HuH-7.5 (cell line): ENCODE measurements at regions not wholly inside any gene's neighbourhood (a gene's known extent, or its start where the extent isn't known, plus 50 kb on each side); places are given as distances from the start of the nearest gene placed in this dataset.

Experiments used
- DNase-seq: peaks from one replicate; pipeline ENCODE4 v3.0.0; 2011; ENCODE audit warnings: low spot score

DNA sequence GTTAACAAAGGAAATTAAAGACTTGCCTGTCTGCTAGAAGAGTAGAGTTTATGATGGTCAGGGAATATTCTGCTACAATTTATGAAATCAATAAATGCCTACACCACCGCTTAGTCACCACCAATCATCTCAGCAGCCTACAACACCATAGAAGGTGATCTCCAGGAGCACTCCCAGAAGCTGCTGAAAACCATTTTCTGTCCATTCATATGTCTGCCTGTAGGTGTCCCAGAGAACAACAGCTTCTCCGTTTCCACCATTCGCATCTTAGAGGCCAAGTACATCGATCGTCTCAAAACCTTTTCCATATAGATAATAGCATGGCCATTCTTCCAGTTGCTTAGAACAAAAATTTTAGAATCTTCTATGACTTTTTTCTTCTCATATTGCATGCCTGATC is 303.4 kb downstream of the KCNC2 start:
- no peak for DNase-seq

DNA sequence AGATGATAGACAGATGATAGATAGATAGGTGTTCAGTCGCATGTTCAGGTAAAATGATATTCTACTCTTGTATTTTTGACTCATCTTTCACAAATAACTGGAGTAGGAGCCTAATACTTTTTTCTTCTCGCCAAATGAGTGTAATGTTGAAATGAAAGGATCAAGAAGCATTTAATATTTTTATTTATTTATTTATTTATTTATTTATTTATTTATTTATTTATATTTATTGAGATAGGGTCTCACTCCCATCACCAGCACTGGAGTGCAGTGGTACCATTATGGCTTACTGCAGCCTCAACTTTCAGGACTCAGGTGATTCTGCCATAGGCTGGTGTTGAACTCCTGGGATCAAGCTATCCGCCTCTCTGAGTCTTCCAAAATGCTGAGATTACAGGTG is 298.8 kb downstream of the KCNC2 start:
- no peak for DNase-seq

DNA sequence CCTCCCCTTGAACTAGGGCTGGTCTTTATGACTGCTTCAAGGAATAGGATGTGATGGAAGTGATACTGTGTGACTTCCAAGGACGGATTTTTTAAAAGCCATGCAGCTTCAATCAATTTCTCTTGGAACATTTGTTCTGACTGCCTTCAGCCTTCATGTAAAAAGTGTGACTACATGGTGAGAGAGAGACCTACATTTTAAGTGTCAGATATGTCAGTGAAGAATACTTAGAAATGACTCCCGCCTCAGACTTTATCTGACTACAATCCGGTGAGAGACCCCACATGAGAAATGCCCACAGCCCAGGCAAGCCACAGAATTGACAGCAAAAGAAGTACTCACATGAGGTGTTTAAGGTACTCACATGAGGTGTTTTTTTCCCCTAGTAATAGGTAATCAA is 295.3 kb downstream of the KCNC2 start:
- DNase-seq = no peak

DNA sequence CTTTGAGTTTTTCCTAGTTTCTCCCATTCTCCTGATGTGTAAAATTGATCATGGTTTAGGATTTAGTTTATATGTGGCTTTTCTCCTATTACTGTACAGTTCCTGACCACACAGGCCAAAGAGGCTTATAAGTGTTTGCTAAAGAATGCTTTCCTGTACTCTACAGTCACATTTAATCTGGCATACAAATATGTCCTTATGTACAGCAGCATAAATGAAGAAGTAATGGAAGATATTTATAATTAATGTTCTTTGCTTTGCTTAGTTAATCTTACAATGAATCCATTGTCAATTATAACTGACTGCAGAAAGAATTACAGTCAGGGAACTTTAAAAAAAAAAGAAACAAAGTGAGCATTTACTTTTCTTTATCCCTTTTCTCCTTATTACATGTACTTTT is 293.9 kb downstream of the KCNC2 start:
- no peak for DNase-seq

DNA sequence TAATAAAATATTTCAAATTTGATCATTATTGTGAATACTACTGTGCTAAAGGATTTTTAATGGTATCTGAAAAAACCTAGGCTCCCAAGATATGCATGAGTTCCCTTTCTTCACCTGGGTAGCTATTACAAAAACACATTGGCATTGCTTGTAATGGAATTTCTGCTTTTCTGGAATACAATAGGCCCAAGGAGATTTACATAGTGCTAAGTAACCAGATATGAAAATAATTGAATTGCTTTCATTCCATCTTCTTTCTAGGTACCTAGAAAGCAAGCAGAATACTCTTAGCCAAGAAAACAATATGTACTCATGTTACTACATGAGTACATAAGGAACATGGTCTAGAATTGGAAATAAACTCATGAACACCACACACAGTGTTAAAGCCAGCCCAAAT is 291.9 kb downstream of the KCNC2 start:
- no peak for DNase-seq

DNA sequence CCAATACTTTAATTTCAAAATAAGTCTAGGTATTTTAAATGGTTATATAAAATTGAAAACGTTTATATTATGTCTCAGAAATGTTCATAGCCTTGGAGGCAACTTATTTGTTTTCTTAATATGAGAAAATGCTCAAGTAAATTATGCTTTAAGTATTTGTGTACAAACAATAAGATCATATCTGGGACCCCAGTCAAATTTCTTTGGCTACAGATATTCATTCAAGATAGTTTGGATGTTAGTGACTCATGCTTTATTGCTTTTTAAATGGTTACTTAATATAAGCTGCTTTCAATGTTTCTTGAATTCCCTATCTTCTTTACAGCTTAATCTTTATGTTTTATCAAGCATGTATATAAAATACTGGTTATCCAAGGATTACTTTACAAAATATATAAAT is 291.3 kb downstream of the KCNC2 start:
- no peak for DNase-seq

DNA sequence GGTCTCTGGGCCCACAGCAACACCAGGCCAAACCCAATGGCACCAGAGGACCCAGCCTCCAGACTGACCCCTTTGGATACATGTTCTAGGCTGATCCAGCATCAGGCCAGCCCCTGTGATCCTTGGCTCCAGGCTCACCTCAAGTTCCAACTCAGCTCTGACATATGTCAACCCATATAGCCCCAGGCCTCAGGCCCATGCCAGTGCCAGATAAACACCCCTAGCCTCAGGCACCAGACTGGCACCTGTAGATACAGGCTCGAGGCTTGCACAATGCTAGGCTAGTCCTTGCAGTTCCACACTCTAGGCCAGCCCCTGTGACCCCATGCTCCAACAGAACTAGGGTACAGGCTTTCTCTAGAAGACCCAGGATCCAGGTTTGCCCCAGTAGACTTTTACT is 287.5 kb downstream of the KCNC2 start:
- no peak for DNase-seq

DNA sequence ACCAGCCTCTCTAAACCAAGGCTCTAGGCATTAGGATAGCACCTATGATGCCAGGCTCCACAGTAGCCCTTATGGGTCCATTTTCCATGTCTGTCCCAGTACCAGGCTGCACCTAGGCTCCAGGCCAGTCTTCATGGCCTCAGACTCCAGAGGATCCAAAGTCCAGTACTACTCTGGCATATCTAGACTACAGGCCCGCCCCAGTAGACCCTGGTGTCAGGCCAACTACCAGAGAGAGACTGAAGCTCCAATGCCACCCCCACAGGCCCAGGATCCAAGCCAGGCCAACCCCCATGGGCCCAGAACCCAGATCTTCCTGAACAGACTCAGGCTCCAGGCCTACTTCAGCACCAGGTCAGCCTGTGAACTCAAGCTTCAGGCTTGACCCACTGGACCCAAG is 287.0 kb downstream of the KCNC2 start:
- DNase-seq = no peak

DNA sequence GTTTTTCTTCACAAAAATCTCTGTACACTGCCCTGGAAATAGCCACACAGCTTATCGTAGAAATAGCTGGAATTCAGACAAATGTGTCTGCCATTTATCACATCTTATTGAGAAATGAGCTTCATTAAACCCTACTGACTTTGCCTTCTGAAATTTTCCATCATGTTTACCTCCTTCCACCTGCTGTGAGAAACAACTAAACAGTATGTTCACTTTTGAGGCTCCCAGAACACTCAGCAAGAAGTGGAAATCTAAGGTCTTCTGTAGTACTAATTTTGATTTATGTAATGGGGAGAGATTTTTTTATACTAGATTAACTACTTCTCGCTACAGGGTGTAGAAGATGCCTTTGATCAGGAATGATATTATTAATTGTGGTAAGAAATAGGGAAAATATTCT is 268.0 kb downstream of the KCNC2 start:
- DNase-seq = no peak

DNA sequence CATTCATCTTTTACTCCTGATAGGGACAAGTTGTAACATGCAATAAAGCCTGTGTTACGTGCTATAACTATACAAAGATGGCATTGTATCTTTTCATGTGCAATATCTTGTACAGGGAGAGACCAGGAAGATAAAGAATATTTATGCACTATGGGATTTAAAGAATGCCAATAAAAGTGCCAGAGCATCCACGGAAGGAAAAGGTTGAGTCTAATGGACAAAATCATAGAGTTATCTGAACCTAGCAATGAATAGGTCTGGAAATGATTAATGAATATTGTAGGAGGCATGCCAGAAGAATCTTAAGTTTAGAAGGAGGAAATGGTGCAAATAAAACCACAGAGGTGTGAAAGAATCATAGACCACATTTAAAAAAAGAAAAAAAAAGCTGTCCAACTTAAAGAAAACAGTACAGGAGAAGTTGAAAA is 263.9 kb downstream of the KCNC2 start:
- no peak for DNase-seq

DNA sequence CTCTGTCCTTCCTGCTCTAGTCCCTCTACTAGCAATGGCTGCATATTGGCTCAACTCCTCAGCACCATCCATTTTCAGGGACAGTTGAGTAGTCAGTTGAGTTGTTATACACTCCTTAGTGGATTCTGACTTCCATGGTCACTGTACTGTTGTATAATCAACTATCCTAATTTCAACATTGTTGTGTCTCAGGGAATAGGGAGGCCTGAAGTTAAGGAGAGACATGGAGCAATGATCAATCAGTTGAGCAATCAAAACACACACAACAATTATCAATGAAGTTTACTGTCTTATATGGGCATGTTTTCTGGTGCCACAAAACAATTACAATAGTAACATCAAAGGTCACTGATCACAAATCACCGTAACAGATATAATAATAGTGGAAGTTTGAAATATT is 255.9 kb downstream of the KCNC2 start:
- DNase-seq = no peak

DNA sequence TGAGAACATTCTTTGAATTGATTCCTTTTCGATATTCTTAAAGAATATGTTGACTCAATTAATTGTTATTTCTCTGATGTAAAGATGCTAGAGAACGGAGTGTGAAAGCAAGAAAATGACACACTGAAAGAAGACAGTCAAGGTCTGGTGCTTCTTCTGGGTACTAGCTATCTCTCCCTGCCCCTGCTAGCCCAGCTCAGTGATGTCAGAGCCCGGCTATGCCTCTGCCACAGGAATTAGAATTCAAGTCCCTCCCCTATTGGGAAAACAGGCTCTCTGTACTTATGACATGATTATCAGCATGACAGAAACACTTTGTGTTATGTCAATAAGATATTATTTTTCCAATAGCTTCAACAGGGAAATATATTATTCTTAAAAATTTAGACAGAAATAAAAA is 252.4 kb downstream of the KCNC2 start:
- no peak for DNase-seq

DNA sequence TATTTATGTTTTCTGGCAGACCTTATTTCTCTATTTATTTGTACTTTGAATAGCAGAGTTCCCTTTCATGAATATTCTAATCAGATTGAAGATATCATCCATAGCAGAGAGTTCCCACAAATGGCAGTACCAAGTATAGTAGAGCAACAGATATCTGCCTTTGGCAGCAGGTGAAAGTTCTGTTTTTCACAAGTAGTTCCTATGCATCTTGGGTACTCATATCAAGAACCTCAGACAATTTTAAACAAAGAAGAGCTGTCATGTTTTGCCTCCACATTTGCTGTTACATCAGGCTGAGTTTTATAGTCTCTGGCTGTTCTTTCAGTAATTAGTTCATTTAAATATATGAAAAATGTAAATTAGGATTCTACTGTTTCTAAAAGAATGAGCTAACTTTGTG is 252.0 kb downstream of the KCNC2 start:
- no peak for DNase-seq

DNA sequence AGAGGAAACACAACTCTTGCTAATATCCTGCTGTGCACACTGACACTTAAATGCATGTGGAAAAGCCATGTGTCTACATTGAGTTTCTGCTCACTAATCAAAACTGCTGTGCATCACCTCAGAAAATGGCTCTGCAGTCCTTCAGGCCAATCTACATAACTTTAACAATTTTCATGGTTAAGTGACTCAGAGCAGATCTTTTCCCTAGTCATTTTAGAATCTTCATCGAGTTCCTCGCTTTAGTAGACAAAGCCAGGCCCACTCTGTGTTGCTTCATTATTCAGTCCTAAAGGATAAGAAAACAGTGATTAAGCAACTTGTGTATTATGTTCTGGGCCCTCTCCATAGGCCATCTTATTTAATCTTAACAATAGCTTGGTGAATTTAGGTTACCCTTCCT is 250.0 kb downstream of the KCNC2 start:
- no peak for DNase-seq

DNA sequence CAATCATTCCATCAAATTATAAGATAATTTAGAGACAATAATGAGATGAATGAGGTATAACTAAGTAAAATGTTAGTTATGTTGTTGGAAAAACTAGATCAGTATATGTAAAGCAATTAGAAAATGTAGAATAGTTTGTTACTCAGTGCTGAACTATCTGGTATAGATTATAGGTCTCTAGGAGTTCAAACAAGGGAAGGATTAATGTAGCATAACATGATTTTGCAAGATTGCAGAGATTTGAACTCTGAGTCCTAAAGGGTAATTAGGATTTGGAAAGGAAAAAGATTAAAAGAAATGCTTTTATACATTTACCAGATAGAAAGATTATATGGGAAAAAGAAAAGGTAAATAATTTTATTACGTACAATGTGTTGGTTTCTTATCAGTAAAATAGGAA is 246.3 kb downstream of the KCNC2 start:
- DNase-seq = no peak

DNA sequence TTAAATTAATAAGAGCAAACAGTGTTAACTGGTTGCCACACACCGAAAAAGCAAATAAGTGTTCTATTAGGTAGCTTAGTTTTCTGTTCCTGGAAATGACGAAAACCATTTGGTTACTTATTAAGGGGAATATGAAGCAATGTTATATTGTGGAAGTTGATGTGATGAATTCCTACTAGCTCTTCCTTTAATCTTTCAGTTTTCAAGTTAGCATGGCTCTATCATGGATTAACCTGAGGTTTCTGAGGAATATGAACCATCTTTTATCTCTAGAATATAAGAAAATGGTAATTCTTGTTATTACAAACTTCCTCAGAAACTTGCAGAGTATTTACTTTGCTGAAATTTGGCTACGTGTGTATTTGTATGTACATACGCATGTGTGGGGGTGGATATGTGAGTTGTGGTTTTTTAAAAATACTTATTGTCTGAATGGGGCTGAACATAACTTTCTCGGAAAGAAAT is 245.7 kb downstream of the KCNC2 start:
- DNase-seq = no peak

DNA sequence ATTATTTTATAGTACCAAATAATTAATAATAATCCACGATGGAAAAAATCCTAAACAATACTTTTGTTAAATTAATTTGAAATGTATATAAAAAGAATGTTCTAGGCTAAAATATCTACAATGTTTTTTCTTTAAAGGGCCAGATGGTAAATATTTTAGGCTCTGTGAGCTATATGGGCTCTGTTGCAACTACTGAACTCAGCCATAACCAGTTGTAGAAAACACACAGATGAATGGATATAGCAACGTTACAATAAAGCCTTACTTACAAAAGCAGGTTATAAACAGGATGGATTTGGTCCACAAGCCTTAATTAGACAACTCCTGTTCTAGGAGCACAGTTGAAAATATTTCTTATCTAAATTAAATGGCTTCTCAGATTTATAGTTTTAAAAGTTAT is 245.2 kb downstream of the KCNC2 start:
- DNase-seq = no peak

DNA sequence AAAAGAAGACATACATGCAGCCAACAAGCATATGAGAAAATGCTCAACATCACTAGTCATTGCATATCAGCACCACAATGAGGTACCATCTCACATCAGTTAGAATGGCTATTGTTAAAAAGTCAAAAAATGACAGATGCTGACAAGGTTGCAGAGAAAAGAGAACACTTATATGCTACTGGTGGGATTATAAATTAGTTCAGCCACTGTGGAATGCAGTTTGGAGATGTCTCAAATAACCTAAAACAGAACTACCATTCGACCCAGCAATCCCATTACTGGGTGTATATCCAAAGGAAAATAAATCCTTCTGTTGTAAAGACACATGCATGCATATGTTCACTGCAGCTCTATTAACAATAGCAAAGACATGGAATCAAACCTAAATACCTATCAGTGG is 238.4 kb downstream of the KCNC2 start:
- DNase-seq = no peak

DNA sequence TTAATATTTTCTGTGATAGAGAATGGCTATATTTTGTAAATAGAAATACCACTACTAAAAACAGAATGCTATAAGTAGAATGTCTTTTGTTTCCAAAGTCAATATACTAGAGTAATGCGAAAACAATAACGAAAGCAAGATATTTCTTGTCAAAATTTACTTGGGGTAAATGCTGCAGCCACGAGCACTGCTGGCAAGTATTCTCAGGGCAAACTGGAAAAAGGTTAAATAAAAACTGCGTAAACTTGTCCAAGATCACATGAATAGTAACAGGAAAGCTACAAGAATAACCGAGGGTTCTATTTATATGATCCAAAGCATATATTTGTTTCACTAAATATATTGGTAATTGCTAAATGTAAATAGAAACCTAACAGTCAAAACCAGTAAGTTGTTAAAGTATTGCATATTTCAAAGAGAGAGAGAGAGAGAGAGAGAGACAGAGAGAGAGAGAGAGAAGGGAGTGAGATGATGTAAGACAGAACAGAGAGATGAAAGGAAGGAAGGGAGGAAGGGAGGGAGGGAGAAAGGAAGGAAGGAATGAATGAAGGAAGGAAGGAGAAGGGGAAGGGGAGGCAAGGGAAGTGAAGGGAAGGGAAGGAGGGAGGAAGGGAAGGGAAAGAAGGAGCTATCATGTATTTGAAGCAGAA is 231.7 kb downstream of the KCNC2 start:
- no peak for DNase-seq

DNA sequence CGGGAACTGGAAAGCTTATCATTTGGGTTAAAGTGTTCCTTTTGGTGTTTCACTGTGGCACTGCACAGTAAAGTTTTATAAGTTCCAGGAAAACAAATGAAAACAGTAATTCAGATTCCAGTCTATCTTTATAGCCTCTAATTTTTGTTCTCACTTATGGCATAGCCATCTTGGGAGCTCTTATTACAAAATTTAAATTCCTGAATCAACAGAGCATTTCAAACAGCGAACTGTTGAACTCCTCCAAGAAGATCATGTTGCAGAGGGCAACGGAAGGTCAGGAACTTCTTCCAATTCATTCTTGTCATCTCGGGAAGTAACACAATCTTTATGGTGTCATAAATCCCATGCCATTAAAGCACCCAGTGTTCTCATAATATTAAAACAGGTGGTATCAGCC is 229.1 kb downstream of the KCNC2 start:
- DNase-seq = no peak

DNA sequence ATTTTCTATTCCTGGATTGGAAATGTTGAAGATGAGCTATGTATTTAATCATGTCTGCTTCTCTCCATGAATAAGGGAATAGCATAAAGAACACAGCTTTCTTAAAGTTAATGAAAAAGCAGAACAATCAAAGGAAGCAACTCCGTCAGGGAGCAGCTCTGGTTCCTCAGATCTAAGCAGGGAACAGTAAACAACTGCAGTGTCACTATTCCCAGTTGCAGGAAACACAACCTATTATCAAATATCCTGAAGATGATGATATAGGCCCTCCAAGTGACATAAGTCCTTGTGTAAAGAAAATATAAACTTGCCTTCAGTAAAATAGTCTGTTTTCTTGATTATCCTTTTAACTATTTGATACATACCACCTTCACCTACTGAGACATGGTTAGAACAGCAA is 228.1 kb downstream of the KCNC2 start:
- DNase-seq = no peak

DNA sequence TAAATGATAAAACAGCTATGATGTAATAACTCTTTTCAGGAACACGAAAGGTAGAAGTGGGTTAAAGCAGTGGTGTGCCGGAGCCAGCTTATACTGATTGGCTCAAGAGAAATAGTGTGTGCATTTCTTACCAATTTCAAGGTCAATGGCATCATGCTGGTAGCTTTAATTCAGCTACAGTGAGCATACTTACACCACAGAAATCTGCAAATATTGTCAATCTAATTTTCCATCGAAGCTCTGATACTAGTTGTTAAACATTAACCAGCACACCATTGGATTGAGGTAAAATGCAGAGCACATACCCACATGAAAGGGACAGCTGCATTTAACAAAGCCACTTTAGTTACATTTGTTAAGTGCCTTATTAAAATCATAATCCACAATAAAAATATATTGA is 225.7 kb downstream of the KCNC2 start:
- DNase-seq = no peak

DNA sequence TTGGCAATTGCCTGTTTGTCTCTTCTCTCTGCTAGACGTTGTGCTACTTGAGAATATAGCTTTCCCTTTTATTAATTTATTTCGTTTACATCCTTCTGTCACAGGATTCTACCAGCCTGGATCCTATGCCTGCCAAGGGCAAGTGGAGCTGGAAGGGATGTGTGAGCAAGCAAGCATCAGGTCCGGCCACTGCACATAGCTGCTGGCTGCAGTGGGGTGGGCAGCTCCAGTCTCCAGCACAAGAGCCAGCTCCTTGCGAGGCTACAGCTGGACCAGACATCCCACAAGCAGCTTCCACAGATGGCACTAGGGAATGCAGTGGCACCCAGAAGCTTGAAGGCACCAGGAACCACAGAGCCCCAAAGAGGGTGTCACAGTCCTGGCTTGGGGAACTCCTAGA is 225.0 kb downstream of the KCNC2 start:
- no peak for DNase-seq

DNA sequence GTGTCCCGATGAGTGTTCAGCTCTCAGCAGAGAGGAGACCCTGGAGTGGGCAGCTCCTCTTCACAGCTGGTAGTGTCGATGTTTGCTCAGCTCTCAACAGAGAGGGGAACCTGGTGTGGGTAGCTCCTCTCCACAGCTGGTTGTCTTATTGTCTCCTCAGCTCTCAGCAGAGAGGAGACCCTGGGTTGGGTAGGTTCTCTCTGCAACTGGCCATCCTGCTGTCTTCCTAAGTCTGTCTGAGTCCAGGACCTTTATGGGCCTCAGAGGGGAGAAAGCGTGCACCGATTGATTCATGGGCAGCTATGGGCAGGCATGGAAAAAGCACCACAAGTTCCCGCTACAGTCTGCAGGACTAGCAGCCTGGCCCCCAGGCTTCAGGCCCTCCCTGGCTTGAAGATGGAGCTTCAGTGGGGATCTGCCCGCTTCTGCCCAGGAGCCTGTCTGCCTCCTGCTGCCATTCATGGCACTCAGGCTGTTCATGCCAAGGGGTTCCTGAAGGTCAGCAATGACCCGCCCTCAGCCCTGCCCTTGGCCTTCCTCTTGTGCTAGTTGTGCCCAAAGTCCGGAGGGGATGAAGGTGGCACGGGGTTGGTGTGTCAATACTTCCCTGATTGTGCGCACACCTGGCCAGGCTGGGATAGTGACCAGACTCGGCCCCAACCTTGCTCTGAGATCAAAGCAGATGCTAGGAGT is 224.2 kb downstream of the KCNC2 start:
- no peak for DNase-seq
